ENCODE measurements at regions not wholly inside any gene's neighbourhood (a gene's known extent, or its start where the extent isn't known, plus 50 kb on each side); places are given as distances from the start of the nearest gene placed in this dataset.
"Not testable (repeated sequence)": the region's sequence is repeated elsewhere in the genome, so short reads cannot be mapped to it uniquely, and the experiment has no call there.

DNA sequence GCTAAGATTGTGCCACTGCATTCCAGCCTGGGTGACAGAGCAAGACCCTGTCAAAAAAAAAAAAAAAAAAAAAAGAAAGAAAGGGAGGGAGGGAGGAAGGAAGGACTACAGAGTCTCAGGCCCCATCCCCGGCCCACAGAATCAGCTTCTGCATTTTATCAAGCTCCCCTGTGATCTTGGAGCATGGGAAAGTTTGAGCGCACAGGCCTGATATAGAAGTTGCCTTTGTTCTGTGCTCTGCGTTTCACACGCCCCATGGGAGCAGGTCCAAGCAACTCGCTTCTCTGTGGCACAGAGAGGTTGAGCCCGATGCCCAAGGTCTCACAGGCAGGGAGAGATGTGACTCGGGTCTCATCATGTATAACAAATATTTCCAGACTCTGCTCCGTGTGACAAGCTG lies 101.8 kb downstream of the PHETA1 start:
- H3K27me3 Mint-ChIP-seq (ENCODE audit: low read depth), result no peaks in the 10 kb centered on the region
- no peak overlapping the region for H3K27ac Mint-ChIP-seq (ENCODE audit: unreplicated experiment)
- no peaks in the 10 kb centered on the region for H3K36me3 Mint-ChIP-seq (ENCODE audit: low read depth)
- no peak overlapping the region for H3K4me3 Mint-ChIP-seq
- peaks cover 24% of the 10 kb centered on the region for H3K4me1 Mint-ChIP-seq
- no peaks in the 10 kb centered on the region for H3K9me3 Mint-ChIP-seq
- DNase-seq (ENCODE audit: low read depth, low spot score), result no peak
- no peak for TF ChIP-seq CTCF (conservative IDR thresholded peaks at IDR 0.05)

- Mint-ChIP-seq H3K27me3 (ENCODE audit: low read depth) (peaks cover 2% of the 10 kb centered on the region), H3K4me1 (peaks cover 9% of the 10 kb centered on the region), H3K4me3 (no peak overlapping the region), H3K36me3 (ENCODE audit: low read depth) (no peaks in the 10 kb centered on the region), H3K27ac (ENCODE audit: unreplicated experiment) (no peak overlapping the region), H3K9me3 (no peaks in the 10 kb centered on the region)
- DNase-seq (ENCODE audit: low read depth, low spot score), result no peak
- no peak for TF ChIP-seq CTCF (conservative IDR thresholded peaks at IDR 0.05)
Measured at GRCh38 chr12:111261911-111262676, 106.8 kb downstream of the PHETA1 start.

- Mint-ChIP-seq H3K27me3 (ENCODE audit: low read depth) (peaks cover 8% of the 10 kb centered on the region), H3K4me1 (peaks cover 9% of the 10 kb centered on the region), H3K27ac (ENCODE audit: unreplicated experiment) (no peak overlapping the region), H3K4me3 (no peak overlapping the region), H3K36me3 (ENCODE audit: low read depth) (no peaks in the 10 kb centered on the region), H3K9me3 (no peaks in the 10 kb centered on the region)
- TF ChIP-seq CTCF (conservative IDR thresholded peaks at IDR 0.05), result no peak
- DNase-seq (ENCODE audit: low read depth, low spot score), result no peak
Measured at GRCh38 chr12:111260732-111261131, 108.2 kb downstream of the PHETA1 start.

GRCh38 chr12:111259231-111259630 lies 109.7 kb downstream of the PHETA1 start:
- Mint-ChIP-seq H3K4me3 (no peak overlapping the region), H3K27me3 (ENCODE audit: low read depth) (peaks cover 8% of the 10 kb centered on the region), H3K27ac (ENCODE audit: unreplicated experiment) (no peak overlapping the region), H3K9me3 (no peaks in the 10 kb centered on the region), H3K4me1 (peaks cover 9% of the 10 kb centered on the region), H3K36me3 (ENCODE audit: low read depth) (no peaks in the 10 kb centered on the region)
- no peak for TF ChIP-seq CTCF (conservative IDR thresholded peaks at IDR 0.05)
- DNase-seq (ENCODE audit: low read depth, low spot score), result no peak

DNA sequence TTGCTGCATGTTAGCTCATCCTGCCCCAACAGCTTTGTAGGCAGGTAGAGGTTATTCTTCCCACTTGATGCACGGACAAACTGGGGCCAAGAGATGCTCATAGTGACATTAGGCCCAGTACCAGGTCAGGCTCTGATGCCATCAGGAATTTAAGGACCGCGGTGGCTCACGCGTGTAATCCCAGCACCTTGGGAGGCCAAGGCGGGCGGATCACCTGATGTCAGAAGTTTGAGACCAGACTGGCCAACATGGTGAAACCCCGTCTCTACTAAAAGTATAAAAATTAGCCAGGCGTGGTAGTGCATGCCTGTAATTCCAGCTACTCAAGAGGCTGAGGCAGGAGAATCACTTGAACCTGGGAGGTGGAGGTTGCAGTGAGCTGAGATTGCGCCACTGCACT lies 110.8 kb downstream of the PHETA1 start:
- H3K27me3 Mint-ChIP-seq (ENCODE audit: low read depth), result peaks cover 10% of the 10 kb centered on the region
- H3K27ac Mint-ChIP-seq (ENCODE audit: unreplicated experiment); H3K9me3 Mint-ChIP-seq; H3K4me1 Mint-ChIP-seq; DNase-seq (ENCODE audit: low read depth, low spot score); H3K36me3 Mint-ChIP-seq (ENCODE audit: low read depth); H3K4me3 Mint-ChIP-seq: not testable (repeated sequence)

DNA sequence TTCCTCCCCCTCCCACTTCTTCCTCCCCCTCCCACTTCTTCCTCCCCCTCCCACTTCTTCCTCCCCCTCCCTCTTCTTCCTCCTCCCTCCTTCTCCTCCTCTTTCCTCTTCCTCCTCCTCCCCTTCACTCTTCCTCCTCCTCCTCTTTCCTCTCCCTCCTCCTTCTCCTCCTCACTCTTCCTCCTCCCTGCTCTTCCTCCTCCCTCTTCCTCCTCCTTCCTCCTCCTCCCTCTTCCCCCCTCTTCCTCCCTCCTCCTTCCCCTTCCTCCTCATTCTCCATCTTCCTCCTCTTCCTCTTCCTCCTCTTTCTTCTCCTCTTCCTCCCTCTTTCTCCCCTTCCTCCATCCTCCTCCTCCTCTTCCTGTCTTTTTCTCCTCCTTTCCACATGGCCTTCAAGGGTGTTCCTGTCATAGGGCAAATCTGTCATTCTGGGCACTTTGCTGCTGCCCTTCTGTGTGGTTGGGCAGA lies 111.4 kb downstream of the PHETA1 start:
- Mint-ChIP-seq H3K27ac (ENCODE audit: unreplicated experiment) (no peak overlapping the region), H3K36me3 (ENCODE audit: low read depth) (no peaks in the 10 kb centered on the region), H3K27me3 (ENCODE audit: low read depth) (peaks cover 10% of the 10 kb centered on the region), H3K4me1 (peaks cover 9% of the 10 kb centered on the region), H3K4me3 (no peak overlapping the region), H3K9me3 (no peaks in the 10 kb centered on the region)
- TF ChIP-seq CTCF (conservative IDR thresholded peaks at IDR 0.05), result no peak
- no peak for DNase-seq (ENCODE audit: low read depth, low spot score)

Measured in neural crest cell (in vitro differentiated cells).